GM19455 (cell line): ENCODE measurements at regions not wholly inside any gene's neighbourhood (a gene's known extent, or its start where the extent isn't known, plus 50 kb on each side); places are given as distances from the start of the nearest gene placed in this dataset.

Experiments used
- ATAC-seq: cut with Tn5 transposase; IDR thresholded peaks from one replicate; pipeline ENCODE4 v1.9.1; 2021; ENCODE audit not compliant: unreplicated experiment

- no peak for ATAC-seq
Measured at GRCh38 chr1:182196897-182197870, 135.7 kb upstream of the ZNF648 start.

- no peak for ATAC-seq
Measured at GRCh38 chr1:182195733-182196132, 134.2 kb upstream of the ZNF648 start.

GRCh38 chr1:182193908-182194550 lies 132.5 kb upstream of the ZNF648 start:
- no peak for ATAC-seq

GRCh38 chr1:182192966-182193365 lies 131.5 kb upstream of the ZNF648 start:
- no peak for ATAC-seq

GRCh38 chr1:182192215-182192614 lies 130.7 kb upstream of the ZNF648 start:
- ATAC-seq: no peak

- no peak for ATAC-seq
Measured at GRCh38 chr1:182191381-182192115, 130.0 kb upstream of the ZNF648 start.

- ATAC-seq: no peak
Measured at GRCh38 chr1:182189535-182190066, 128.1 kb upstream of the ZNF648 start.

GRCh38 chr1:182186757-182187146 lies 125.2 kb upstream of the ZNF648 start:
- no peak for ATAC-seq

GRCh38 chr1:182185842-182186756 lies 124.6 kb upstream of the ZNF648 start:
- no peak for ATAC-seq

- ATAC-seq: no peak
Measured at GRCh38 chr1:182185136-182185535, 123.6 kb upstream of the ZNF648 start.

GRCh38 chr1:182183606-182184005 lies 122.1 kb upstream of the ZNF648 start:
- no peak for ATAC-seq

GRCh38 chr1:182182311-182182710 lies 120.8 kb upstream of the ZNF648 start:
- no peak for ATAC-seq

- no peak for ATAC-seq
Measured at GRCh38 chr1:182181167-182181572, 119.7 kb upstream of the ZNF648 start.

- ATAC-seq: no peak
Measured at GRCh38 chr1:182175361-182175931, 113.9 kb upstream of the ZNF648 start.

GRCh38 chr1:182174513-182174855 lies 113.0 kb upstream of the ZNF648 start:
- no peak for ATAC-seq

GRCh38 chr1:182173808-182174512 lies 112.4 kb upstream of the ZNF648 start:
- no peak for ATAC-seq

GRCh38 chr1:182172699-182173098 lies 111.2 kb upstream of the ZNF648 start:
- no peak for ATAC-seq

GRCh38 chr1:182170891-182171461 lies 109.5 kb upstream of the ZNF648 start:
- no peak for ATAC-seq

GRCh38 chr1:182169203-182169602 lies 107.7 kb upstream of the ZNF648 start:
- ATAC-seq: no peak
